SJSA1 (cell line): ENCODE measurements at regions not wholly inside any gene's neighbourhood (a gene's known extent, or its start where the extent isn't known, plus 50 kb on each side); places are given as distances from the start of the nearest gene placed in this dataset.

Experiments used
- DNase-seq, 2 experiments: peaks; one replicate each; pipeline ENCODE4 v3.0.0-alpha.2; 2015 to 2020; ENCODE audit warnings: low spot score in 2 of 2, low read depth in 1 of 2
- H3K27ac ChIP-seq: fragments of 250-450 bp; sonication (Bioruptor Pico); 2 replicates; pipeline ENCODE4 v1.5.1; 2020; ENCODE audit warnings: mild to moderate bottlenecking, moderate library complexity
- H3K27me3 ChIP-seq: fragments of 250-450 bp; sonication (Bioruptor Pico); replicated peaks from 2 replicates; pipeline ENCODE4 v1.5.1; 2020; ENCODE audit warnings: mild to moderate bottlenecking, moderate library complexity
- H3K36me3 ChIP-seq: fragments of 250-450 bp; sonication (Bioruptor Pico); 2 replicates; pipeline ENCODE4 v1.5.1; 2020; ENCODE audit warnings: mild to moderate bottlenecking
- H3K4me1 ChIP-seq: fragments of 250-450 bp; sonication (Bioruptor Pico); replicated peaks from 2 replicates; pipeline ENCODE4 v1.6.1; 2021; ENCODE audit warnings: mild to moderate bottlenecking
- H3K4me3 ChIP-seq: fragments of 250-450 bp; sonication (Bioruptor Pico); 2 replicates; pipeline ENCODE4 v1.5.1; 2020; ENCODE audit warnings: mild to moderate bottlenecking
- H3K9me3 ChIP-seq: fragments of 250-450 bp; sonication (Bioruptor Pico); replicated peaks from 2 replicates; pipeline ENCODE4 v1.5.1; 2020; ENCODE audit warnings: mild to moderate bottlenecking

DNA sequence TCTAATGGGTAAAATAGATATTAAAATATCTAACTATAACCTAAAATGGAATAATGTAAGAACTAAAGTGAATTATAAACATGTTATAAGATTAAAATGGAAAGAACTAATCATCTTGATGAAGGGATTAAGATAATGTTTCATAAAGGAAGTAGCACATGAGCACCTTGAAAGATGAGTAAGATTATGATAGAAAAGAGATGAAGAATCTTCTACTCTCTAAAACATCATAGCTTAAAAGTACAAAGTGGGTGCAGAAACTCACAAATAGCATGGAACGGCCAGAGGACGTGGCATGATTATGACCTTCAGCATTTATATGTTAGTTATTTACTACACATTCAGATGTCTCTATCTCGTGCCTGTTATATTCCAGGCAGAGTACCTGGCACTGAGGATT lies 76.2 kb upstream of the COL5A2 start:
- H3K27me3 ChIP-seq, result no peaks in the 10 kb centered on the region
- no peak overlapping the region for H3K27ac ChIP-seq
- no peaks in the 10 kb centered on the region for H3K36me3 ChIP-seq
- no peak for DNase-seq
- H3K9me3 ChIP-seq, result no peaks in the 10 kb centered on the region
- H3K4me1 ChIP-seq, result peaks cover 17% of the 10 kb centered on the region
- no peak overlapping the region for H3K4me3 ChIP-seq

DNA sequence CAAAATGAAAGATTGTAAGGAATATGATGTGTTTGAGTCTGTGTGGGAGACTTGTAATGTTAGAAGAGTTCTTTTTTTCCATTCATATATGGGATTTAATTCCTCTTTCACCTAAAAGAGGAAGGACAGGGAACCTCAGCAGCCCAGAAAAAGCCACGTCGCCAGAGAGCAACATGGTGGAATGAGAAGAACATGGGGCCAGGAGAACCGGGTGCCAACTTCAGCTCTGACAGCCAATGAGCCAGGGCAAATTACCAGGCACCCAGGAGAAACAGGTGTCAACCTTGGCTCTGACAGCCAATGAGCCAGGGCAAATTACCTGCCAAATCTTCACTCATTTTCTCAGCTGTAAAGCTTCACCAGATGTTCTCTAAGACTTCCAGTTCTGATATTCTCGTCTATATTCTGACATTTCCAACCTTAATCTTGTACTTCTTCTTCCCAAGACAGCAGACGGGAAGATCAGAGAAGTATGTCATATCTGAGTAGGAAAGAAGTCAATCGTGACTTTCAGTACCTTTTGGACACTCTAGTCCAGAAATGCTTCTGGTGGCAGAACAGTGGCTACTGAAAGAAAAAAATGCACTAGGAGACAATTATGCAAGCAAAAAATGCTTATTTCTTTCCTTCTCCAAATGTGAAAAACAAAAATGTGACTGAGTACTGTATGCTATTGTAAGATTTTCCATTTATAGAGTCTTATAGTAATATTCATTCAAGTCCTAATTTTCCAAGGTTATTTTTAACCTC lies 79.2 kb upstream of the COL5A2 start:
- Histone ChIP-seq H3K4me1 (peaks cover 17% of the 10 kb centered on the region), H3K4me3 (no peak overlapping the region), H3K27me3 (no peaks in the 10 kb centered on the region), H3K36me3 (no peaks in the 10 kb centered on the region), H3K9me3 (no peaks in the 10 kb centered on the region), H3K27ac (no peak overlapping the region)
- DNase-seq, result no peak

DNA sequence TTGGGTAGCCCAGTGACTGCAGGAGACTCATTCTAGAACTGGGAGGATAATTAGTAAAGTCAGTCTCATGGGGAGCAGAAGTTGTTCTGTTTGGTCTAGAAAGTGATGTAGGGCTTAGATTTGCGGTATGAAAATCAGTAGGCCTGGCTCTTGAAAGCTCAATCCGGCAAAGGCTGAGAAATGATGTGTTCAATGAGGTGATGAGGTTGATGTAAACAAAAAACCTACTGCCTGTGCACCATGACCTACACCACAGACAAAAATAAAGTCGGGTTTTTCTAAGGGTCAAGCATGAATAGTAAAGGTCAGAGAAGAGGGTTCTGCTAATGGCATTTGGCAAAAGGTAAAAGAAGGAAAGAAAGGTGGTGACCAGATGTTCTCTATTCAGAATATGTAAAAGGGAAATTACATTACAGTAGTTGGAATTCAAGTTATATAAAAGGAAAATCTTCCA lies 80.8 kb upstream of the COL5A2 start:
- Histone ChIP-seq H3K4me3 (no peak overlapping the region), H3K9me3 (no peaks in the 10 kb centered on the region), H3K36me3 (no peaks in the 10 kb centered on the region), H3K27ac (no peak overlapping the region), H3K27me3 (no peaks in the 10 kb centered on the region), H3K4me1 (peaks cover 8% of the 10 kb centered on the region)
- no peak for DNase-seq

DNA sequence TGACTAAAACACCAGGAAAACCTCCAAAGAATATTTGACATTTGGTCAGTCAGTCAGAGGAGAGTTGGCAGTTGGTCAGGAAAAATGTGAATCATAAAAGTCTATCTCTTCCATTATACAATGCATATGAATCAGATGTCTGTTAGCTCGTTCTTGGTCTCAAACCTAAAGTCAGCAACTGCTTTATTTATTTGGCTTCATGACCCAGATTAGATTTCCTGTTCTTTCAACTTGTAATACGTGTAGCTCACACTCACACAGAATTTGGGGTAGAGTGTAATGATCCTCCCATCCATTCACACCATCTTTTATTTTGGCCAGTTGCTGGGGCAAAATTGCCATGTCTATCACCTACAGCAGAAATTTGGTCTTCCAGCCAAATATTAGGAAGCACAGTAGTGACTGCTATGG lies 81.9 kb upstream of the COL5A2 start:
- Histone ChIP-seq H3K27me3 (no peaks in the 10 kb centered on the region), H3K36me3 (no peaks in the 10 kb centered on the region), H3K4me1 (peaks cover 8% of the 10 kb centered on the region), H3K9me3 (no peaks in the 10 kb centered on the region), H3K4me3 (no peak overlapping the region), H3K27ac (0 out of 2 replicates have a peak overlapping the region, but pooled peaks have one; percentile 18)
- peak in 1 of 2 experiments; percentile 29 for DNase-seq

DNA sequence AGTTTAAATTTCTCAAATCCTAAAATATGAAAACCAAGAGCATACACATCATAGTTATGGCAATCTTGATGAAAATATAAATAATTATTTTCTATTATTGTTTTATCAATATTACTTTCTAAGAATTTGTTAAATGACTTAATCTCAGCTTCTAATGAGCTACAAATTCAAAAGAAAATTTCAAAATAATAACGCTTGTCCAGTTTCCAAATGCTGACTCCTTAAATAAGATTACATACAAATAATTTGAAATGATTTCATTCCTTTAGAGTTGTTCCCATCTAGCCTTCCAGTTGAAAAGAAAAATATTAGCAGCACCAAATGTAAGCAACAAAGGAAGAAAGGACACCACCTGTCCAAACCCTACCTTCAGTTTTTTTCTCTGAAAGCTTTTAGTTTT lies 82.4 kb upstream of the COL5A2 start:
- Histone ChIP-seq H3K27me3 (no peaks in the 10 kb centered on the region), H3K4me3 (no peak overlapping the region), H3K9me3 (no peaks in the 10 kb centered on the region), H3K36me3 (no peaks in the 10 kb centered on the region), H3K27ac (0 out of 2 replicates have a peak overlapping the region, but pooled peaks have one; percentile 18), H3K4me1 (peaks cover 8% of the 10 kb centered on the region)
- DNase-seq, result no peak

DNA sequence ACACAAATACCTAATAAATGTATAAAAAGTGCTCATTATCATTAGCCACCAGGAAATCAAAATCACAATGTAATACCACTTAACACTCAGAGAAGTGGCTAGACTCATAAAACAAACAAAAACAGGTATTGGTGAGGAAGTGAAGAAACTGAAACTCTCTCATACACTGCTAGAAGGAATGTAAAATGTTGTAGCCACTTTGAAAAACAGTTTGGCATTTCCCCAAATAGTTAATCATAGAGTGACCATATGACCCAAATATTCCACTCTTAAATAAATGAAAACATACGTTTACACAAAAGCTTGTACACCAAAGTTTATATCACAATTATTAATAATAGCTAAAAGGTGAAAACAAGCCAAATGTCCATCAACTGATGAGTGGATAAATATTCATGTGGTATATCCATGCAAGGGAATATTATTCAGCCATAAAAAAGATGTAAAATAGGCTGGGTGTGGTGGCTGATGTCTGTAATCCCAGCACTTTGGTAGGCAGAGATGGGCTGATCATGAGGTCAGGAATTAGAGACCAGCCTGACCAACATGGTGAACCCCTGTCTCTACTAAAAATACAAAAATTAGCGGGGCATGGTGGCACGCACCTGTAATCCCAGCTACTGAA lies 86.2 kb upstream of the COL5A2 start:
- DNase-seq, result no peak
- H3K36me3 ChIP-seq, result no peaks in the 10 kb centered on the region
- H3K4me1 ChIP-seq, result peaks cover 32% of the 10 kb centered on the region
- H3K27ac ChIP-seq, result no peak overlapping the region
- H3K4me3 ChIP-seq, result no peak overlapping the region
- no peaks in the 10 kb centered on the region for H3K27me3 ChIP-seq
- H3K9me3 ChIP-seq, result no peaks in the 10 kb centered on the region

DNA sequence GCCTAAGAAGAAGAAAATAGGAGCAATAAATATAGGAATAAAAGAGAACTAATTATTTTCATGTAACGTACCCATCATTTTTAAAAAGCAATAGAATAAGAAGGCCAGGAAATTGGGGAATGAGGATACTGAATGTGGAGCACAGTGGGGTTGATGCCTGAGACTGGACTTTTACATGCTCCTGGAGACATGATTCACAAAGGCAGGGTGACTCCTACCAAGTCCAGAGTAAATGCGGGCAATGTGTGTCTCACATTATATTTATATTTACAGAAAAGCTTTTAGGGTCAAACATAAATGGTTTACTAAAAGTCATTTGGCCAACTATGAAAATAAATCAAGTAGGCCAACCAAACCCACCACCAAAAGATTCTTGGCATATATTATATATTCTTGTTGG lies 87.9 kb upstream of the COL5A2 start:
- Histone ChIP-seq H3K4me3 (no peak overlapping the region), H3K36me3 (no peaks in the 10 kb centered on the region), H3K9me3 (no peaks in the 10 kb centered on the region), H3K27me3 (no peaks in the 10 kb centered on the region), H3K4me1 (peaks cover 24% of the 10 kb centered on the region), H3K27ac (peak overlapping the region; percentile 66)
- DNase-seq, result no peak

DNA sequence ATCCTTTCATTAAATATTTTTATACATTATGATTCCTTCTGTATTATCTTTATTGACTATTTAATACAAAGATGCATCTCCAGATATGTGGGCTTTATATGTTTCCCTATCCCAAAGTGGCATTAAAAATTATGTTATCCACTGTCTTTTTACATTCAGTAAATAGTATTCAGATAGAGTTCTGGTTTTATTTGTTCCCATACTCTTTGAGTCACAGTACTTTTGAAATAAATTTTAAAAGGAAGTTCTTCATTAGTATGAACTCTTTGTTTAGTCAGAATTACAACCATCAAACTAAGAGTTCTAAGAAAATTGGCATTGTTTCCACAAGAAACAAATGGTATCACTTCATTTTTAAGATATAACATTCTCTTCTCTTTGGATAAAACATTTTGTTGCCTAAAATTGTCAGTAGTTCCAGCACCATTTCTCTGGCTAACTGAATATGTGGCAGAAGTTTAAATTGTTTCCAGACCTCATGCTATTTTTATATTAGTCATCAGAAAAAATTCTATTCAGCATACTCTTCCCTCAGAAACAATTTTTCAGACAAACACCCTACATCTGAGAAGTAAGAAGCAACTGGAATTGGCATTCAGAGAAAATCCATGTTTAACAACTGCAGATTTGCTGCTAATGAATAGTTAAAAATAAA lies 88.5 kb upstream of the COL5A2 start:
- Histone ChIP-seq H3K36me3 (no peaks in the 10 kb centered on the region), H3K4me1 (peaks cover 24% of the 10 kb centered on the region), H3K27me3 (no peaks in the 10 kb centered on the region), H3K4me3 (no peak overlapping the region), H3K27ac (peak overlapping the region; percentile 66), H3K9me3 (no peaks in the 10 kb centered on the region)
- peak in 1 of 2 experiments; percentile 78 for DNase-seq

DNA sequence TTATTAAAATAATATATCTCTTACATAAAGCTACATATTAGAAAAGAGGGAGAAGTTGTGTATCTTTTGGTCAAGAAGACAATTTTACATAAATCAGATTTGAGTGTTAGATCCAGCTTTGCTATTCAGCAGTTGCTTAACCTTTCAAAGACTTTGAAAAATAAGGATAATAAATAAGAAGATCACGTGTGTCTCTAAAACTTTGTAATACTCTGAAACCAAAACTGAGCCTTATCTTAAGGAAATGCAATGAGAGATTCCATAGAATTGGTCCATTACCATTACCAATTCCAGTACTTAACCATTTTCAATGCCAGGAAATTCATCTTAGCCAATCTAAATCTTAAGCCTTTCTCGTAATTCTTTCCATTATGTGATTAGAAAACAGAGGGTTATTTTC lies 89.2 kb upstream of the COL5A2 start:
- Histone ChIP-seq H3K9me3 (no peaks in the 10 kb centered on the region), H3K36me3 (no peaks in the 10 kb centered on the region), H3K4me1 (peaks cover 24% of the 10 kb centered on the region), H3K27me3 (no peaks in the 10 kb centered on the region), H3K4me3 (no peak overlapping the region), H3K27ac (peak overlapping the region; percentile 66)
- DNase-seq, result no peak

DNA sequence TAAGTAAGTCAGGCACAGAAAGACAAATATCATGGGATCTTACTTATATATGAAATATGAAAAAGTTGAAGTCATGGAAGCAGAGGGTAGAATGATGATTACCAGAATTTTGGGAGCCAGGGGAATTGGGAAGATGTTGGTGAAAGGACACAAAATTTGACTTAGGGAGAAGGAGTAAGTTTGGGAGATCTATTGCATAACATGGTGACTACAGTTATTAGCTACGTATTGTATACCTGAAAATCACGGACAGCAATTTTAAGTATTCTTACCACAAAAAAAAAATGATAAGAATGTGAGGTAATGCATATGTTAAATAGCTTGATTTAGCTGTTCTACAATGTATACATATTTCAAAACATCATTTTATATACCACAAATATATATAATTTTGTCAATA lies 94.2 kb upstream of the COL5A2 start:
- no peak for DNase-seq
- no peak overlapping the region for H3K4me3 ChIP-seq
- no peak overlapping the region for H3K27ac ChIP-seq
- H3K9me3 ChIP-seq, result no peaks in the 10 kb centered on the region
- no peaks in the 10 kb centered on the region for H3K27me3 ChIP-seq
- no peaks in the 10 kb centered on the region for H3K36me3 ChIP-seq
- peaks cover 15% of the 10 kb centered on the region for H3K4me1 ChIP-seq

DNA sequence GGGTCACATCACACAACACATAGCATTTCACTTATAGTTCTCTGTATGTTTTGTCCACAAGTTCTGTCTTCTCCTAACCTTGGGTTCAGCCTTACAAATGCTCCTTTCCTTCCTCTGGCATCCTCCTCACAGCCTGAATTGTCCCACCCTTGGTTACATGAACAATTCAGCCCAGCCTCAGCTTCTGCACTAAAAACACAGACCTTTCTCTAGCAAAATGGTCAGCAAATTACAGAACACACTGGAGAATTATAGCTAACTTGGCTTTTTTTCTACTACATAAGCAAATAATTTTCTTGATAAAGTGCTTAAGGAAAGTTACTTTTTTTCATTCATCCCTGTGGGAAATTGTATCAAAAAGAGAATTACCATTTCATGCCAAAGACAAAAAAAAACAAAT lies 94.8 kb upstream of the COL5A2 start:
- Histone ChIP-seq H3K4me1 (peaks cover 9% of the 10 kb centered on the region), H3K27ac (no peak overlapping the region), H3K27me3 (no peaks in the 10 kb centered on the region), H3K4me3 (no peak overlapping the region), H3K36me3 (no peaks in the 10 kb centered on the region), H3K9me3 (no peaks in the 10 kb centered on the region)
- DNase-seq, result no peak

DNA sequence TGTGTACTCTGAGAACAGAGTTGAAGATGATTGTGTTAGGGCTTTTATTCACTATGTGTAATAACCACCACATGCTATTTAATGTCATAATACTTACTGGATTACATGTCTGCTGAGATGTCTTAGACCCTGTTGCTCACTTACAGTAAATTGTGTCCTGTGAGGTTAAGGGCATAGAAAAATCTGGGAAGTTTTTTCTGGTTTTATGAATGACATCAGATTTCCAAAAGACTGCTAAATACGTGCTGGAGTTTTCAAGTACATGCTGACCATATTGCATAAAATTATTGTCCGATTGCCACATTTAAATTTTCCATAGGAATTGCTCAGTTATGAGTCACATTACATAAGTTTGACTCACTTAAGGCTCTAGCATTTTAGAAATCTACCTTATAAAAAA lies 96.7 kb upstream of the COL5A2 start:
- peak in 1 of 2 experiments; percentile 48 for DNase-seq
- H3K27ac ChIP-seq, result peak overlapping the region; percentile 41
- H3K4me1 ChIP-seq, result peaks cover 9% of the 10 kb centered on the region
- no peaks in the 10 kb centered on the region for H3K36me3 ChIP-seq
- no peak overlapping the region for H3K4me3 ChIP-seq
- H3K9me3 ChIP-seq, result no peaks in the 10 kb centered on the region
- H3K27me3 ChIP-seq, result no peaks in the 10 kb centered on the region

DNA sequence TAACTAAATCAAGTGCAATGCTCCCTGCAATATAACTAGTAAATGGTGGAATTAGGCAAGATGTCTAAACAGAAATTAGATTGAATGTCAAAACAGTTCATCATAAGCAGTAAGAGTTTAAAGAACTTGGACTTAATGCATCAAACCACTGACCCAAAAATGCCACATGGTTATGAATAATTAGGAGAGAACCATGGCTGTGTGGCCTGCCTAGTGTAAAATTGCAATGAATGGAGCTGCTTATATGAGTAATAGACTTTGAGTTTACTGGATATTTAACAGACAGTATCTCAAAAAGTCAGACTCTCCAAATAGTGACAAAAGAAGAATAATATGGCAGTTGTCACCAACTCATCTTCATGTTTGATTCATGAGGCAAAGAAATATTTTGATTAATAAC lies 101.6 kb upstream of the COL5A2 start:
- Histone ChIP-seq H3K27me3 (no peaks in the 10 kb centered on the region), H3K27ac (no peak overlapping the region), H3K9me3 (no peaks in the 10 kb centered on the region), H3K4me1 (peaks cover 23% of the 10 kb centered on the region), H3K36me3 (no peaks in the 10 kb centered on the region), H3K4me3 (no peak overlapping the region)
- DNase-seq, result no peak

DNA sequence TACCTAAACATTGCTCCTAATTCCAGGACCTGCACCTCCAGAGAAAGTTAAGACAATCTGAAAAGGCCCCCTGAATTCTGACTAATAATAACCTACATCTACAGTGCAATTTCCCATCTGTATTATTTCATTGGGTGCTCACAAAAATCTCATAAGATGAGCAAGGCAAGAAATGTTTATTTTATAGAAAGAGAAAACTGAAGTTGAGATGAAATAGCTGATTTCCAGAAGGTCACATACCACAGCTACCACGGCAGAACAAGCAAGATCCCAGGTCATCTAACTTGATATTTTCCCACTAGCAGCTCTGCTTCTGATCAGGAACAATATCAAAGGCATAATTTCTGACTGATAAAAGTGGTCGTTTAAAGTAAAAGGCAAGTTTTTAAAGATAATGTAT lies 105.8 kb upstream of the COL5A2 start:
- no peak for DNase-seq
- Histone ChIP-seq H3K27me3 (no peaks in the 10 kb centered on the region), H3K4me3 (no peak overlapping the region), H3K36me3 (no peaks in the 10 kb centered on the region), H3K4me1 (peaks cover 48% of the 10 kb centered on the region), H3K9me3 (peaks cover 4% of the 10 kb centered on the region; the same call in 1 of the 2 replicates), H3K27ac (peak overlapping the region; percentile 75)
